Bronchial epithelial cell (primary cell): ENCODE measurements at regions not wholly inside any gene's neighbourhood (a gene's known extent, or its start where the extent isn't known, plus 50 kb on each side); places are given as distances from the start of the nearest gene placed in this dataset.

Experiments
- DNase-seq: peaks from one replicate; pipeline ENCODE4 v3.0.0-alpha.2; 2010; ENCODE audit warnings: low read depth
- FAIRE-seq: peaks from 2 replicates; lab custom pipeline; 2011; peaks lifted over from hg19 to GRCh38; lab: Jason Lieb, UNC
- H3K27me3 ChIP-seq: 2 replicates; pipeline ENCODE4 v1.5.1; 2011; ENCODE audit warnings: low read length; ENCODE audit not compliant: control insufficient read depth, insufficient read depth
- H3K36me3 ChIP-seq: 2 replicates; pipeline ENCODE4 v1.5.1; 2011; ENCODE audit warnings: low read length; ENCODE audit not compliant: control insufficient read depth, insufficient read depth
- H3K4me3 ChIP-seq: 2 replicates; pipeline ENCODE4 v1.5.1; 2011; ENCODE audit warnings: mild to moderate bottlenecking, low read depth, low read length, control low read depth
- TF ChIP-seq, protein P1 (sequence below): IDR thresholded peaks from 2 replicates; pipeline ENCODE4 v1.5.1; 2011; ENCODE audit warnings: mild to moderate bottlenecking, moderate library complexity, low read length, control low read depth, inconsistent platforms; ENCODE audit not compliant: insufficient read depth, severe bottlenecking

DNA sequence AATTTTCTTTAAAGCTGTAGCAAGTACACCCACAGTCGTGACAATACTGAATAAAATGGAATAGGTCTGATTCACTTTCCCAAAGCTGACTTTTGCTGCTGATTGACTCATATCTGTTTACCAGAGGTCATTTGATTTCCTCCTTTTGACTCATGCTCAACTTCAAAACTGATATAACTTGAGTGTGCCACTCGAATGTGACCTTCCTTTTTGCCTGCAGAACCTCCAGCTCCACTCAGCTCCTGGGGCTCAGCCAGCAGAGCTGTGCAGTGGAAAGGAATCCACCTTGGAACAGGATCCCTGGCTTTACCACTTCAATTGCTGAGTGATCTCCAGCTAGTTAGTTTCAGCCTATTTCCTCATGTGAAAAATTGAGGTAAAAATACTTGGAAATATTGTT lies 84.1 kb downstream of the FEM1C start:
- FAIRE-seq (peak; percentile 96), DNase-seq (peak; percentile 93)
- no peak overlapping the region for H3K4me3 ChIP-seq

DNA sequence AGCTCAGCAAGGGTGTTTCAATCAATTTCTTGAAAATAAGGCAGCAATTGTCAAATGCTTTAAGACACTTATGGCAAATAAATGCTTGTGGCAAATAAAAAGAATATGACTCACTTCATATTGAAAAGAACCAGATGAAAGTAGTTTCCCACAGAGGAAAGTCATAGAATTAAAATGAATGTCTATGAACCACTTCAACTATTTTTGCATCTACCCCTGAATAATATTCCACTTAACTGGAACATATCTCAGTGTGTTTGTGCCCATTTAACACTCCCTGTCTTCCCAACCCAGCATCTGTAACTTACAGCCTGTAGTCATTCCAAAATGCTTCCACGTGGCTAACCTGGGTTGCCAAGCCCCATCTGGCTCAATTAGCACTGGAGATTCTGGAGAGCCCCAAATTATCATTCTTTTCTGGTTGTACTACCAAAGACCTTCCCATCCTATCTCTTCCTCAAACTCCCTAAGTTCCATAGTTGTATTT lies 84.7 kb downstream of the FEM1C start:
- TF ChIP-seq, protein P1, sequence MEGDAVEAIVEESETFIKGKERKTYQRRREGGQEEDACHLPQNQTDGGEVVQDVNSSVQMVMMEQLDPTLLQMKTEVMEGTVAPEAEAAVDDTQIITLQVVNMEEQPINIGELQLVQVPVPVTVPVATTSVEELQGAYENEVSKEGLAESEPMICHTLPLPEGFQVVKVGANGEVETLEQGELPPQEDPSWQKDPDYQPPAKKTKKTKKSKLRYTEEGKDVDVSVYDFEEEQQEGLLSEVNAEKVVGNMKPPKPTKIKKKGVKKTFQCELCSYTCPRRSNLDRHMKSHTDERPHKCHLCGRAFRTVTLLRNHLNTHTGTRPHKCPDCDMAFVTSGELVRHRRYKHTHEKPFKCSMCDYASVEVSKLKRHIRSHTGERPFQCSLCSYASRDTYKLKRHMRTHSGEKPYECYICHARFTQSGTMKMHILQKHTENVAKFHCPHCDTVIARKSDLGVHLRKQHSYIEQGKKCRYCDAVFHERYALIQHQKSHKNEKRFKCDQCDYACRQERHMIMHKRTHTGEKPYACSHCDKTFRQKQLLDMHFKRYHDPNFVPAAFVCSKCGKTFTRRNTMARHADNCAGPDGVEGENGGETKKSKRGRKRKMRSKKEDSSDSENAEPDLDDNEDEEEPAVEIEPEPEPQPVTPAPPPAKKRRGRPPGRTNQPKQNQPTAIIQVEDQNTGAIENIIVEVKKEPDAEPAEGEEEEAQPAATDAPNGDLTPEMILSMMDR = no peak
- Histone ChIP-seq H3K27me3 (no peaks in the 10 kb centered on the region), H3K4me3 (no peak overlapping the region), H3K36me3 (no peaks in the 10 kb centered on the region)
- DNase-seq (peak; percentile 55), FAIRE-seq (no peak)

More for the DNA sequence above, 84.1 kb downstream of the FEM1C start:
- H3K27me3 ChIP-seq = no peaks in the 10 kb centered on the region
- no peaks in the 10 kb centered on the region for H3K36me3 ChIP-seq
- TF ChIP-seq, protein P1 = no peak

DNA sequence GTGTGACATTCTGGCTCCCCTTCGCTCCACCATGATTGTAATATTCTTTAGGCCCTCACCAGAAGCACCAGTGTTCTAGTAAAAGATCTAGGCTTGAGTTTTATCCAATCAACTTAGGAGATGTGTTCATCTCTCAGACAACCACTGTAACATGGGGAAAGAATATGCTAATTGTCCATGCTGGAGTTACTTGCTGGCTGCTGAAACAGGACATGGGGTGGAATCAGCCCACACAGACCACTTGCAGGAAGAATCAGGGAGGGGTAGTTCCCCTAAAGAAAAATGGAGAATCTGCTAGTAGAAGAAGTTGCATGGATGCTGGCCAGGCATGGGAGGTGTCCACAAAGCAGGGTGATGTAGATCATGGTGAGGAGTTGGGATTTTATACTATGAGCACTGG lies 86.2 kb downstream of the FEM1C start:
- DNase-seq (no peak), FAIRE-seq (no peak)
- TF ChIP-seq, protein P1 = no peak
- H3K36me3 ChIP-seq = no peaks in the 10 kb centered on the region
- H3K27me3 ChIP-seq = no peaks in the 10 kb centered on the region
- no peak overlapping the region for H3K4me3 ChIP-seq

DNA sequence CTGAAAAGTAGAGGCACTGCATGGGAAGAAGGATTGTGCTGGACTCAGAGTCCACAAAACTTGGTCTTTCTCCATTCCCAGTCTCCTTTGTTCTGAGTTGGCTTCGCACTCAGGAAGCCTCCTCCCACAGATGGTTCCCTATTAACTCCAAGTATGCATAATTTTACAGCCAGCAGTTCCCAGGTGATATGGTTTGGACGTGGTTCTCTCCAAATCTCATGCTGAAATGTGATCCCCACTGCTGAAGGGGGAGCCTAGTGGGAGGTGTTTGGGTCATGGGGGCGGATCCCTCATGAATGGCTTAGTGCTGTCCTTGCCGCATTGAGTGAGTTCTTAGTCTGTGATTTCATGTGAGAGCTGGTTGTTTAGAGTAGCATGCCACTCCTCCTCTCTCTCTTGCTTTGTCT lies 86.6 kb downstream of the FEM1C start:
- Histone ChIP-seq H3K27me3 (no peaks in the 10 kb centered on the region), H3K4me3 (no peak overlapping the region), H3K36me3 (no peaks in the 10 kb centered on the region)
- DNase-seq = no peak
- TF ChIP-seq, protein P1 = no peak
- FAIRE-seq = no peak

DNA sequence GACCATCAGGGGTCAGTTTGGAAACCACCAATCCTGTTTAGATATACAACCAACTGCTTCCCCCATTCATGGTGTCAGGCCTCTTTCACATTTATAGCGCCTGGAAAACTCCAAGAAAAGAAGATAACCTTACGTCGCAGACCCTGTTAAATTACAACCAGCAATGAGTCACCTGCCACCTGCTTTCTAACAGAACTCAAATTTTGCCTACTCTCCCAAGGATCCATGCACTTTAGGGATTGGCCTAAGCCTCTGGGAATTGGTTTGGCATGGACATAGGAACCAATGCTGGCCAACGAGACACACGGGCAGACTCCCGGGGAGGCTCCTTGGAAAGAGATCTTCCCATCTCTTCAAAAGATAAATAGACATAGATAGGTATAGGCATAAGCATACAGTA lies 87.0 kb downstream of the FEM1C start:
- no peak for FAIRE-seq
- Histone ChIP-seq H3K4me3 (no peak overlapping the region), H3K36me3 (no peaks in the 10 kb centered on the region), H3K27me3 (no peaks in the 10 kb centered on the region)
- DNase-seq = no peak
- TF ChIP-seq, protein P1 = no peak

DNA sequence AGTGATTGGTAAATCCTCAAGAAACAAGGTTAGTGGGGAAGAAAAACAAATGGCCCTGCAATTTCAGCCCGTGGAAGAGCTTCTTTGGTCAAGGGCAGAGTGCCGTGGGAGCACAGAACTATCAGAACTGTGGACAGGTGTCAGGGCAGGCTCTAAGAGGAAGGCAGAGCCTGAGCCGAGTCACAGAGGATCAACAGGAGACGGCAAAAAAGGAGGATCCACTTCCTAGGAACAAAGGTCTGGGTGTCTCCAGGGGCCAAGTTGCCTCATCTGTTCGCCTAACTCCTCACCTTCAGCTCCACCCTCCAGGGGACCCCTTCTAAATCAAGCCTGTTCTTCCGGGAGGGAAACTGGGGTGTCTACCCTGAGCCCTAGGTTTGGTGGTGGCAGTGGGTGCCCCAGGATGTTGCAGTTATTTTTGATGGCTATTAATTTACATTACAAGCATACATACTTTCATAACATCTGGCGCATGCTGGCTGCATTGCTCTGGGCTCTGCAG lies 88.0 kb downstream of the FEM1C start:
- no peak for DNase-seq
- TF ChIP-seq, protein P1 = no peak
- FAIRE-seq = no peak
- no peak overlapping the region for H3K4me3 ChIP-seq
- no peaks in the 10 kb centered on the region for H3K27me3 ChIP-seq
- no peaks in the 10 kb centered on the region for H3K36me3 ChIP-seq
